ENCODE measurements at regions not wholly inside any gene's neighbourhood (a gene's known extent, or its start where the extent isn't known, plus 50 kb on each side); places are given as distances from the start of the nearest gene placed in this dataset.

DNA sequence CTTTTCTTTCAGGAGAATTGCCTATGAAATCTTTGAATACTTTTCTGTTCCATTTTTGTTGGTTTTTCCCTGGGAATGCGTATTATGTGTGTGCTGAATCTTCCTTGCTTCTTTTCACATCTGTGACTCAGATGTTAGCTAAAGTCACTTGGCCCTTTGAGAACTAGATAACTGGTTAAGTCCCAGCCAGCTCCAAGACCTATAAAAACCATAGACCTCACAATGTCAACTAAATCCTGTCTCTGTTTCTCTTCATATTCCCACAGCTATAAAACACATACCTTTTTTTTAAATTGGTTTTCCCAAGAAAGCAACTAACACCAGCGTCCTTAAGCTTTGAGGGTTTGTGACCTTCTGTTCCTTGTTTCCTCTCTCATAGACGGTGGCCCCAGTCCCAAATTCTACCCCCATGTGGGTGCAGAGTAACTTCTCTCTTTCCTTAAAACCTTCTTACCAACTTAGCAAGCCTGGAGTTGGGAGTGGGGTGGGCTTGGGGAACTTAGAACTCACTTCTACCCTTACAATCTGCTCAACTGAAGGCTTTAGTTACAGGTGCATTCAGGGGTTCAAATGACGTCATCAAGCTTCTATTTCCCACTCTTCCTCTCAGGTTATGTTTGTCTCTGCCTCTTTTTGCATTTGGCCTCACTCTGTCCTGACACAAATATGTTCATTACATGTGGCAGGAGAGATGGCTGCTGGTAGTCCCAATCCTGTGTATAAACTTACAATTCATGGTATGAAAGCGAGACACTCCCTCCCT is 58.1 kb upstream of the TGIF1 start:
- TF ChIP-seq, protein P1, sequence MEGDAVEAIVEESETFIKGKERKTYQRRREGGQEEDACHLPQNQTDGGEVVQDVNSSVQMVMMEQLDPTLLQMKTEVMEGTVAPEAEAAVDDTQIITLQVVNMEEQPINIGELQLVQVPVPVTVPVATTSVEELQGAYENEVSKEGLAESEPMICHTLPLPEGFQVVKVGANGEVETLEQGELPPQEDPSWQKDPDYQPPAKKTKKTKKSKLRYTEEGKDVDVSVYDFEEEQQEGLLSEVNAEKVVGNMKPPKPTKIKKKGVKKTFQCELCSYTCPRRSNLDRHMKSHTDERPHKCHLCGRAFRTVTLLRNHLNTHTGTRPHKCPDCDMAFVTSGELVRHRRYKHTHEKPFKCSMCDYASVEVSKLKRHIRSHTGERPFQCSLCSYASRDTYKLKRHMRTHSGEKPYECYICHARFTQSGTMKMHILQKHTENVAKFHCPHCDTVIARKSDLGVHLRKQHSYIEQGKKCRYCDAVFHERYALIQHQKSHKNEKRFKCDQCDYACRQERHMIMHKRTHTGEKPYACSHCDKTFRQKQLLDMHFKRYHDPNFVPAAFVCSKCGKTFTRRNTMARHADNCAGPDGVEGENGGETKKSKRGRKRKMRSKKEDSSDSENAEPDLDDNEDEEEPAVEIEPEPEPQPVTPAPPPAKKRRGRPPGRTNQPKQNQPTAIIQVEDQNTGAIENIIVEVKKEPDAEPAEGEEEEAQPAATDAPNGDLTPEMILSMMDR (IDR thresholded peaks at IDR 0.05), result no peak
- no peak for TF ChIP-seq POLR2A (IDR thresholded peaks at IDR 0.05)

Measured in esophagus squamous epithelium (tissue), 4 donors.